ENCODE measurements at regions not wholly inside any gene's neighbourhood (a gene's known extent, or its start where the extent isn't known, plus 50 kb on each side); places are given as distances from the start of the nearest gene placed in this dataset.

DNA sequence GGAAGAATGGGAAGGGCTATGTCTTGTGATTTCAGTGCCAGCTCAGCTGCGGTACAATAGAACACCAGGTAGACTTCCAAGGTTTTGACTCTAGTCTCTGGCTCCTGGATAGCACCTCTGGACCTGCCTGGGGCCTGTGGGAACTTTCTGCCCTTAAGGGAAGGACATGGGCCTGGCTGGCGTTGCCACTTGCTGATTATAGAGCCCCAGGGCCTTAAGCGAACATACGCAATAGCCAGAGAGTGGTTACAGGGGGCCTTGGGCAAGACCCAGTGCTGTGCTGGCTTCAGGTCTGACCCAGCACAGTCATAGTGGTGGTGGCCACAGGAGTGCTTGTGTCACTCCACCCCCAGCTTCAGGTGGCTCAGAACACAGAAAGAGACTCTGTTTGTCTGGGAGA, 131.1 kb upstream of the COL21A1 start:
- no peak for DNase-seq (ENCODE audit: low read depth in 2 of 2)

DNA sequence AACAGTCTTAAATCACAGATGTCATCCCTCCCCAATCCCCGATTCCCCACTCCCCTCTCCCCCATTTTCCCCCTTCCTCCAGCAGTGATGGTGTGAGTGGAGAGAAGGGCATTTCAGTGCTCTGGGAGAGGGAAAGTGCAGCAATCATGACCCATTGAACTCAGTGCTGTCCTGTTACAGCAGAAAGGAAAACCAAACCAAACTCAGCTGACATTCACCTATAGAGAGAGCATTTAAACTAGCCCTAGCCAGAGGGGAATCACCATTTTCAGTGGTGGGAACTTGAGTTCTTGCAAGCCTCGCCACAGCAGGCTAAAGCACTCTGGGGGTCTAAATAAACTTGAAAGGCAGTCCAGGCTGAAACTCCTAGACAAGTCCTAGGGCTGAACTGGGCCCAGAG, 129.9 kb upstream of the COL21A1 start:
- no peak for DNase-seq (ENCODE audit: low read depth in 2 of 2)

DNA sequence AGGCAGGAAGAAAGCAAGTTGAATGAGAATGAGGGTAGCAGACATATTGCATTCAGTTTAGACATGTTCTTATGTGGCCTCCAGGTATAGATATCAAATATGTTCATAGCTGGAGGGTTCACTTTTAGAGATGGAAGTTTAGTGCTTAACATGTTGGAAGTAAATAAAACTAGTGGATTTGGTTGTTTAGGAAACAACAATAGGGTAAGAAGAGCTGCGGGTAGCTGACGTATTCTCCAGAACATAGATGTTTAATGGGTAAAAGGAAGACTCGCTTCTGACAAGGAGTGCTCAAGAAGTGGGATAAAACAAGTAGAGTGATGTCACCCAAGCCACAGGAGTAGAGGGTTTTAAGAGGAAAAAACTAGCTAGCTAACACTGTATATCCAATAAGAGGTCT, 128.4 kb upstream of the COL21A1 start:
- DNase-seq (ENCODE audit: low read depth in 2 of 2), result no peak

DNA sequence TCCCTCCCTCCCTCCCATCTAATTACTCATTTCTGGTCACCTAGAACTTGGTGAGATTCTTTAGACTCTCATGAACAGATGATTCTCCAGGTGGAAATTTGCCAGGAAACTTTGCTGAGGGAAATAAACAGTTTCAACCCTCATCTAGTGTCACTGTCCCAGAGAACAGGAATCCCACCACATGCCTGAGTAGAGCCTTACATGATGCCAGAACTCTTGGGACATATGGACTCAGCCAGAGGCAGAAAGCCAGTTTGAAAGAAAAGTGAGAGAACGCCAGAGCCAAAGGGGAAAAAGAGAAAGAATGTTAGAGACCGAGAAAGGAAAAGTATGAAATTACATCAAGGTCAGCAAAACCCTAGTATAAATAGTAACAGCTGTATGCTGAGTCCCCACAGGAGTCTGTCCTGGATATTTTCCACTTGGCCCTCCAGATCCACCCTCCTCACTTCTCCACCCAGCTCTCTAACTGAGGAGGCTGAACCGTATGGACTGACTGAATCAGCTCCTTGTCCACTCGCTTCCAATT, 127.5 kb upstream of the COL21A1 start:
- DNase-seq (ENCODE audit: low read depth in 2 of 2), result no peak

DNA sequence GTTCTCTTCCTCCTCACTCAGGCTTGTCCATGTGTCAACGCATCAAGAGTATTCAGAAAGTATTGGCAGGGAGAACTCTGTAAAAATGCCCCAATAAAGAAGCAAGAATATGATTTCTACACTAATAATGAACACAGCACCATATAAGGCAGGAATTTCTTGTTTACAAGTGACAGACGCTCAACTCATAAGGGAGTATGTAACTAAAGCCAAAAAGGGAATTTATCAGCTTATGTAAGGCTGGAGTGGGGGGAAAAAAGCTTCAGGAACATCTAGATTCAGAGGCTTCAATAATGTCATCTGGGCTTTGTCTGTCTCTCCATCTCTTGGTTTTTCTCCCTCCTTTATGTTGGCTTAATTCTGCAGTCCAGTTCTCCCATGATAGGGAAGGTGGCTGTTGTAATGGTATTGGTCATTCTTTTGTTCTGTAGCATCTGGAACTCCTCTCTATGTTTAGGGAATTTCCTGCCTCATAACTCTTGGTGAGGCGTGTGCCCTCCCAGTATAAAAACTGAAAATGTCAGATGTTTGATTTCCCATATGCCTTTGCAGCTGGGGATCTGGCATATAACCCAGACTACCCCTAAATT, 125.1 kb upstream of the COL21A1 start:
- DNase-seq (ENCODE audit: low read depth in 2 of 2), result no peak

DNA sequence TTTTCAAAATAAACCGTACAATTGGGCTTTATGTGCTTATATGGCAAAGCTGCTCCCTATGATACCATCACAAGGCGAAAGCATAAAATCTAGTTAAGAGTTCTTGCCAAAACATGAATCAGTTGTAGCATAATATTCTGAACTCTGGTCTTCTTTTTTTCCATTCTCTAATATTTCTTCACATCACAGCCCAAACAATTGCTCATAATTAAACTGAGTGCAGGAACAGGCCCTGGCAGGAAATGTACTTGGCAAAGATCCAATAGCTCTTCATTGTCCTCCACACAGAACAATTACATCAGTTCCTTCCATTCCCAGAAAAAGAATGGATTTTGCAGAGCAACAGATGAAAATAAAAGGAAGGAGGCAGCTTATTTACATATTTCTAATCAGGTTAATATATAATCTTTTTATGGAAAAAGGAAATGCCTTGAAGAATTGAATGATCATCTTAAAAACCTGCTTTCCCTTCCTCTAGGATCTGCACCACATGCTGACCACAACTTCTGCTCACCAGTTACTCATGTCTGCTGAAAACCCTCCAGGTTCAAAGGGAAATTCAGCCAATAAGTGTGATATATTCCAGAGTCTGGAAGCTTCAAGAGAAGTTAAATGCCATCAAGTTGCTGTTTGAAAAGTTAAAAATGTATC, 123.3 kb upstream of the COL21A1 start:
- DNase-seq (ENCODE audit: low read depth in 2 of 2), result no peak

DNA sequence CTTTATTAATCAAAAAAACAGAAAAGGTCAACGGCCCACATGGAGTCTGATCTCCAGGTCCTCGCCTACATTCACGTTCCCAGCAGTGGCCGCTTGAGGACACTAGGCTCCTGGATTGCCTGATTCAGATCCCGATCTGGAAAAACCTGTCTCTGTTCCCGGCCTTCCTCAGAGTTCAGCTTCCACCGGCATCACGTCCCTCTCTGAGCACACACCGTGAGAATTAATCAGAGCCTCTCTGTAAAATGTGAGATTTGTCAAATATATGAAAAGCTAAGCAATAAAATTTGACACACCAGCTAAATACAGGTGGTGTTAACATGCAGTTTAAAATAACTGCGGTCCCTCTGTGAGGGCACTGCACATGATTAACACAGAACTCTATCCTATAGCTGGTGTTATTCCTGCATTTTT, 122.8 kb upstream of the COL21A1 start:
- DNase-seq (ENCODE audit: low read depth in 2 of 2), result no peak

DNA sequence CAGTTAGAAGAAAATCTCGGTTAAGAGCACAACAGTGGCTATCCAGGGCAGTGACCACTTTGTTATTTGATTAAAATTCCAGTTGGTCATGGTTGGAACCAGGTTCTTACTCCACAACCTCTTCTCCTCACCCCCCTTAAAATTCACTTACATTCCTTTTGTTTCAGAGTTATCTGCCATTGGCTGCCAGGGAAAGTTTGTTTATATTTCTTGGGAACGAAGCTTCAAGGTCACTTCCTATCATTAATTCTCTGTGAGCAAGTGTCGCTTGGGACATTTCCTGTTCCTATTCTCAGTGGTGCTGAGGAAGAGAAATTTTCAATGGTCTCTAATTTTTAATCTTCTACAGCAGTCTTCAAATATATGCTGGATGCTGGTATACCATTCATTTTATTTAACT, 121.1 kb upstream of the COL21A1 start:
- DNase-seq (ENCODE audit: low read depth in 2 of 2), result no peak

DNA sequence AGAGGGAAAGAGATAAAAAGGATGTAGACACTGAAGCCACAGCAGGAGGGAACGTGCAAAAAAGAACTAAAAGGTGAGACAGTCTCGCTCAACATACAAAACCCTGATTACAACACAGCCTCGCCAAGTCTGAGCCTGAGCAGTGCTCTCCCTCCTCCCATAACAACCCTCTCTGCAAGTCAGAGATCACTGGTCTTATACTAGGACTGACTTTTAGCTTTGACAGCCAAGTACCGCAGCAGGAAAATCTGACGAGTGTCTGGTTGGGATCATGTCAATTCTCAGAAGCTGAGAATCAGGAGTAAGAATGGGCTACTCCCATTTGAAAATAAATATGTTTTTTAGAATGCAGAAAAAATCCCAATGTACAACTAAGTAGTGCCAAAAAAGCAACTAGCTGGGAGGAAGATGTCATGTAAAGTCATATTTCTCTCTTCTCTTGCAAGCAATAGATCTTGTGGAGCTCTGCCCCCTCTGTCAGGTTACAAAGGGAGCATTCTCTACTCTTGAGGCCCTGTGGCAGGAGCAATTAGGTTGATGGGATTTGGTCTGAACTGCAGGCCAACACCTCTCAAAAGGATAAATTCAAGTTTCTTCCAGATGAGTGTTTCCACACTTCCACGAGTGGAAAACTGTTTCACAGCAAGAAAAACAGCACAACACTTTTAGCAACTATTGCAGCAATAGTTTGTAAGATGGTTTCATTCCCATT, 118.9 kb upstream of the COL21A1 start:
- DNase-seq (ENCODE audit: low read depth in 2 of 2), result no peak

DNA sequence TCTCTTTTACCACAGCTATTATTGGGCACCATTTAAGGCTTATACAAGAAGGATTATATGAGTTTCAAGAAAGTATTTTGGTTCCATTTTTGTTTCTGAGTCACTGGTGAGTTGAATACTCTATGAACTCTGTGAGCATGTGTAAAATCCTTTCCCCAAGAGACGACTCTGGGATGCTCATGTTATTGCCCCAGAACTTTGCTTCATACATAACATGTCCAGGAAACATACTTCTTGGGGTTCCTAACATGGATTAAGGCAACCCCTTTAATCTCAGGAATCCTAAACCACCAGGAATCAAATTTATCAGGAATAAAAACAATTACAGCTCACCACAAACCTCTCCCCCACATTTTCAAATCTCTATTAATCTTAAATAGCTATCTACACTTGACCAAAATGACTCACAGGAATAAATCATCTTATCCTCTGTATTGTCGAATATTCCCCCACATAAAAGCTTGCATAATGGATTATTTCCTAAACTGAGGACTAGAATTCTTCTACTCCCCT, 117.5 kb upstream of the COL21A1 start:
- DNase-seq (ENCODE audit: low read depth in 2 of 2), result no peak

DNA sequence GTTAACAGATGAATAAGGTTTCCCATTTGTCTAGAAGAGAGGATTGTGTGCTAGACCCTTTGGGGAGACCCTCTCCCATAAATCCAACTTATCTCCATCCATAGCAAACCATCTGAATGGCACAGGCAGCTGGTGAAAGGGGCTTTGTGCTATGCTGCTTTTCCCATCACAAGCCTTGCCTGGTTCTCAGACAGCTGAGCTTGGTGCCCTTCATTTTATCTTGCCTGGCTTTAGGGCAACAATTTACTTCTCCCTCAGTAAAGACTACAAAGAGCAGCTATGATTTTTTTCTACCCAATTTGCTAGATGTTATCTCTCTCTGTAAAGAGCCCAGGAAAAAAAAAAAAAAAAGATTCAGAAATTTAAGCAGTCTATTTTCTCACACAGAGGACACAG, 117.0 kb upstream of the COL21A1 start:
- DNase-seq (ENCODE audit: low read depth in 2 of 2), result no peak

DNA sequence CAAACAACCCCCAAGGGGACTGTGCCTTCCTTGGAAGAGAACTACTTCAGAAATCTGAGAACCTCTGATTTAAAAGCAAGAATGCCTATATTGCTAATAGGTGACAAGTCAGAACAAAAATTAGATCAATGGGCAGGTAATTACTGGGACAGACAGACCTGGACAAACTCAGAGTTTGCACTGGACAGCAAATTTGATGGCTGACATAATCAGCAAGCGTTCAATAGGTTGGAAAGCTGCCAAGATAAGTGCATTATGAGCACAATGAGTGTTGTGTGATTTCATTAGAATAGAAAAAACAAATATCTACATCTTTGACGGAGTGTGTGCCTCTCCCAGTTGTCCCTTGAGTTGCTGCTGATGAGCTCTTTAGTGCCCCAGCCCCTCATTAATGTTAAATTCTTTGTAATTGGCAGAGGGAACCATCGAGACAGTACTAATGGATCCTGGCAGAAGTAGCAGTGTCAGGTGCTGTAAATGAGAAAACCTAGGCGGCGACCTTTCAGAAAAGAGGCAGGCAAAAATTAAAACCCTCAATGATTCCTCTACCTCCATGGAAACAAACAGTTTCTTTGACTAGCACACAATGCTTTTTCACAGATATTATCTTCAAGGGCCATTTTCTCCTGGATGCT, 116.5 kb upstream of the COL21A1 start:
- no peak for DNase-seq (ENCODE audit: low read depth in 2 of 2)

DNA sequence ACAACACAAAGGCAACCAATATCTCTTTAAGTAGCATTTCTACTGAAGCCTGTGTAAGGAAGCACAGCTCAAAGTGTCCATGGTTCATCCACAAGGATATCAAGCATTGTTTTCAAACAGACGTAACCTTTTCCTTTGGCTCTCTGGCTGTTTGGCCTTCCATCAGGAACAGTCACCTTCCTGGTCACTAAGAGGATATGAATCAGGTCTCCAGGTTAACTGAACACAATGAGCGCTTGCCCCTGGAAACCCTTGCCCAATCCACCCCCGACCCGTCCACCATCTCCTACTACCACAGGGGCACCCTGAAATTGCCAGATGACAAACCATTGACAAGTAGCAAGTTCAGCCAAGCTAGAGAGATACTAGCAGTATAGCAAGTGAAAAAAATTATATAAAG, 114.4 kb upstream of the COL21A1 start:
- no peak for DNase-seq (ENCODE audit: low read depth in 2 of 2)

DNA sequence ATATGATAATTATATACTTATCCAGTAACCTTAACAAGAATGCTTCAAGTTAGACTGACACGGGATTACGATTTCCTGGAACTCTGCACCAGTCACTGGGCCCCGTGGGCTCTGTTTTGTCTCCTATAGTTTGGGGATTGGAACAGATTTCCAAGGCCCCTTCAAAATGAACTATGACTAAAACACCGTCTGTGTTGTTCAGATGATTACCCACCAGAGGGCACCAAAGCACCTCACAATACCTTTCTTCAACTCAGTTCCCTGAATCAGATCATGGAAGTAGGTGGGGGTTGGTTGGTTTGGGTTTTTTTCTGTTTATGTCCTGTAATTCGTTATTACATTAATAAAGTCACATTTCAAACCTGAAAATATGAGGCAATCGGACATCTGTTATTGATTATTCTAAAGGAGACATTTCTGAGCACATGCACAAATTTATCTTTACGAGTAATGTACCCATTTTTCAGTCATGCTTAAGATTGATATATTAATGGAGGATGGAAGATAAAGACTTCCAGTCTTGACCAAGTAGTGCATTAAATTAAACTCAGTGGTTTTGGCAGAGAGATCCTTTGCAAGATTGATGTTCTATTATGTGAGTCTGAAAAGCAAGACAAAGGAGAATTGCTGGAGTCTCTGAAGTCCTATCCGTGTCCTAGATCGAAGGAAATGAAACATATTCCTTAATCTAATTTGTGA, 112.0 kb upstream of the COL21A1 start:
- DNase-seq (ENCODE audit: low read depth in 2 of 2), result peak; percentile 2 to 24

DNA sequence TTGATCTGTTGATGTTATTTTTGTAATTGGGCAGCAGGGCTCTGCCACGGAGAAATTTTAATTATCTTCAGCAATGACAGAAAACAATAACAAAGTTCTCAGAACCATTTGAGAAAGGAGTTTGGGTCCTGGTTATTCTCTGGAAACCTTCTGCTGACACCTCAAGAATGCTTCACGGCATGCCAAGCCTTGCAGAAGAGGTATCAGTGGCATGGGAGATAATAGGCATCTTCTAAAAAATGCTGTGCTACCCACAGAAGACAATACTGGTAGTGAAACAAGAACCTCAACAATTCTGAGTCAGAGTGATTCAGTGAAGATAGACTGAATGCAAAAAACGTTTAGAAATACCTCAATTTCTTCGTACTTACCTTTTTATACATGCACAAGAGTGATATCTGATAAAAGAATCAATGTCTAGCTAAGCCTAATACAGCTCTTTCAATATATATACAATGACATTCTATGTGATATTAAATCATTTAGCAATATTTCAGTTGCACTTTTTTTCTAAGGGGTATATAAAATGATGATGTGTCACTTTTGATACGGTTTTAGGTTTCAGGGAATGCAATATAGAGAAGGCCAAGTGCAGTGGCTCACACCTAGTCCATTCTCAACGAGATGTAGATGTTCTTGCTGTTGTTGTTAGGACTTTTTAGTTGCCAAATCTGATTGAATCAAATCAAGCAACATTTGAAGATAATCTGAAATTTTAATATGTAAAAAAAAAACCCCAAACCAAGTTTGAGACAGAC, 110.4 kb upstream of the COL21A1 start:
- DNase-seq (ENCODE audit: low read depth in 2 of 2), result no peak

DNA sequence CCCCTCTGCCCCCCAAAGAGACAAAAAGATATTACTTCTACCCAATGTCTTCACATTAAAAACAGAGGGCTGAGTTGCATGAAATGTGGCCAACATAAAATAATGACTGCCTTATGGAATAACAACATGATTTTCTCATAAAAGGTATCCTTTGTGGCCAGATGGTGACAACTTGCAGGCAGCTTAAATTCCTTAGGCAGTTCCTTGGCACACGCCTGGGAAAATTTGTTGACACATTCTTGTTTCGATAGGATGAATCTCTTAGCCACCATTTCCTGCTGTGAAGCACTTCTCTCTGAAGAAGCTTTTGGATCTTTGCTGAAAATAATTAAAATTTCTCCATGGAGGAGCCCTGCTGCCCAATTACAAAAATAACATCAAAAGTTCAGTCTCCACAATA, 109.0 kb upstream of the COL21A1 start:
- DNase-seq (ENCODE audit: low read depth in 2 of 2), result no peak

DNA sequence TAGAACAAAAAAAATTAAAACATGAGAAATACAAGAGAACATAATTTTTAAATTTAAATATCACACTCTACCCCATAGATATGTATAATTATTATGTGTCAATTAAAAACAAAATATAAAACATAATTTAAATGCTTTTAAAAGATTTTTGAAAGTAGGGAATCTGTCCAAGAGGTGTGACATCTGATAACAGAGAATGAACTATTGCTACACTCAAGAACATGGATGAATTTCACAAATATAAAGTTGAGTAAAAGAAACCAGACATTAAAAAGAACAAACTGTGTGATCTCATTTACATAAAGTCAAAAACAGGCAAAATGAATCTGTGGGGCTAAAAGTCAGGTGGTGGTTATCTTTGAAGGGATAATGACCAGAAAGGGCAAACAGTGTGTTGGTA, 106.5 kb upstream of the COL21A1 start:
- no peak for DNase-seq (ENCODE audit: low read depth in 2 of 2)

DNA sequence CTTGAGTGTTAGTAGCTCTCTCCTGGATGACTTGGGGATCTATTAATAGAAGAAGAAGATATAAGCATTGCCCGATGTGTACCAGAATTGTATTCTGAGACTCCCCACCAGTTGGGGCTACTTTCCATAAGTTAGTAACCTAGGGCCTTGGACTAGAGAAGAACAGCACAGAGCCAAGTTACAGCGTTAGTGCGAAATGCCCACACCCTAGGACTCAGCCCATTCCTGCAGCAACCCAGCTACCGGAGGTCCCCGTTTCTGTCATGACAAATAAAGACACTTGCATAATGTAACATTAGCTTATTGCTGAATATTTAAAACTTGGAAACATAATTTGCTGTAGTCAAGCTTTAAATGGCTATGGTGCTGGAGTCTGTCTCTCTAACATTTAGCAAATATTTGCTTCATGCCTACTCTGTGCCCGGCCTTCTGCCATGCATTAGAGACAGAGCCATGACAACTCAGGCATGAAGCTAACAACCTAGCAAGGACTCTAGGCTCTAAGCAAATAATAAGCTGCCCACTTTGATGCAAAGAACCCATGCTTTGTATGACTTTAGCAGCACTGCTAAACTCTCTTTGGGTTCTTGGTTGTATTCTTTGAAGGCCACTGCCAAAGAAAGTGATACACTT, 103.4 kb upstream of the COL21A1 start:
- DNase-seq (ENCODE audit: low read depth in 2 of 2), result no peak

DNA sequence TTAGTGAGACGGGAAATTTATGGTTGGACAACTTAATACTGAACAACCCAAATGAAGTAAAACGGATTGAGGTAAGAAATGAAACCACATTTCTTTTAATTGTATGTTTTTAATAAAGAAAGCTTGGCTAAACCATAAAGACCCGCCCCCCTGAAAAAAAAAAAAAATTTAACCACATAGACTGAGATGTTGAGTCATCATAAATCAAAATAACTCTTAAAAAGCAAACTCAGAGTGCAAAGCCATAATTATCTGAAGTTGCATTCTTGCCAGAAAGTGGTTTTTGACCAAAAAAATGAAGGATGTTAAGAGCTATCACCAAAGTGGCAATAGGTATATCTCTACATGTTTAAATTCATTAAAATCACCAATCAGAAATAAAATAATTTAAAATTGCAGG, 101.8 kb upstream of the COL21A1 start:
- no peak for DNase-seq (ENCODE audit: low read depth in 2 of 2)

DNA sequence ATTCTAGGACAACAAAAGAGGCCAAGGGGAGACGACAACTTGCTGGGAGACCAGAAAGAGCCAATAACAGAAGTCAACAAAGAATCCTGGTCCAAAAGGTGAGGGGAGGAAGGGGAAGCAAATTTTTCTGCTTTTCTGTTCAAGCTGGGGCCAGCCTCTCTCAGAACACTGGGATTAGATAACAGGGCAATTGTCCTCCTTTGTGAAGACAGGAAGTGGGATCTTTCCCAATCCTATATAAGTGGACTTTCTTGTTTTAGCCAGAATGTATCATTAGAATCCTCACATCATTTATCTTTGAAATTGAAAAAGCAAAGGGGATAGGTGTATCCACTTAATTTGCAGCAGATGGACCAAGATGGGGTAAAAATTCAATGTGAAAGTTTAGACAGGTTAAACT, 101.2 kb upstream of the COL21A1 start:
- DNase-seq (ENCODE audit: low read depth in 2 of 2), result no peak

DNA sequence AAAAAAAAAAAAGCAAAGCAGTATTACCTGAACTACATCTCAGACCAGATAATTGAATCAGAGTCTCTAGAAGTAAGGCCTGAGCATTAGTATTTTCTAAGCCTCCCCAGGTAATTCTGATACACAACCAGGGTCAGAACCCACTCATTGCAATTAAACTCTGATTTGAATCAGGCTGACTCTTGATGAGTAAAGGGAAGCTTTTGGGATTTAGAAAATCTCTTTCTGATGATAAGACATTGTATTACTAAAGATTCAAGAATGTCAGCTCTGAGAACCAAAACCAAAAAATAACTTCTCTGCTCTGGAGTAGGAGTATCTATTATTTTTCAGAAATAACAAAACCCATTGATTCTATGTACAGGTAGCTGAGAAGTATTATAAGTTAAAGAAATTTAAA, 100.1 kb upstream of the COL21A1 start:
- DNase-seq (ENCODE audit: low read depth in 2 of 2), result no peak
